WERI-Rb-1 (cell line): ENCODE measurements at regions not wholly inside any gene's neighbourhood (a gene's known extent, or its start where the extent isn't known, plus 50 kb on each side); places are given as distances from the start of the nearest gene placed in this dataset.

ENCODE experiments used
- DNase-seq: peaks from one replicate; pipeline ENCODE4 v3.0.0-alpha.2; 2020
- H3K27ac ChIP-seq: fragments of 250-450 bp; sonication (Bioruptor Pico); 2 replicates; pipeline ENCODE4 v1.5.1; 2020; ENCODE audit warnings: mild to moderate bottlenecking, moderate library complexity
- H3K27me3 ChIP-seq: fragments of 250-450 bp; sonication (Bioruptor Pico); 2 replicates; pipeline ENCODE4 v1.5.1; 2021; ENCODE audit warnings: mild to moderate bottlenecking, low read depth, moderate library complexity; ENCODE audit not compliant: insufficient read depth, severe bottlenecking
- H3K36me3 ChIP-seq: fragments of 250-450 bp; sonication (Bioruptor Pico); 2 replicates; pipeline ENCODE4 v1.5.1; 2020; ENCODE audit warnings: mild to moderate bottlenecking, moderate library complexity
- H3K4me3 ChIP-seq: 2 replicates; pipeline ENCODE4 v1.5.1; 2011; ENCODE audit warnings: low read depth, mild to moderate bottlenecking, control low read depth, low read length
- H3K9me3 ChIP-seq: fragments of 250-450 bp; sonication (Bioruptor Pico); 2 replicates; pipeline ENCODE4 v1.5.1; 2021; ENCODE audit warnings: mild to moderate bottlenecking, moderate library complexity; ENCODE audit not compliant: severe bottlenecking
- TF ChIP-seq, protein P1 (sequence below): IDR thresholded peaks from 2 replicates; pipeline ENCODE4 v1.5.1; 2011; ENCODE audit warnings: low read depth, mild to moderate bottlenecking, control low read depth, inconsistent platforms, low read length

DNA sequence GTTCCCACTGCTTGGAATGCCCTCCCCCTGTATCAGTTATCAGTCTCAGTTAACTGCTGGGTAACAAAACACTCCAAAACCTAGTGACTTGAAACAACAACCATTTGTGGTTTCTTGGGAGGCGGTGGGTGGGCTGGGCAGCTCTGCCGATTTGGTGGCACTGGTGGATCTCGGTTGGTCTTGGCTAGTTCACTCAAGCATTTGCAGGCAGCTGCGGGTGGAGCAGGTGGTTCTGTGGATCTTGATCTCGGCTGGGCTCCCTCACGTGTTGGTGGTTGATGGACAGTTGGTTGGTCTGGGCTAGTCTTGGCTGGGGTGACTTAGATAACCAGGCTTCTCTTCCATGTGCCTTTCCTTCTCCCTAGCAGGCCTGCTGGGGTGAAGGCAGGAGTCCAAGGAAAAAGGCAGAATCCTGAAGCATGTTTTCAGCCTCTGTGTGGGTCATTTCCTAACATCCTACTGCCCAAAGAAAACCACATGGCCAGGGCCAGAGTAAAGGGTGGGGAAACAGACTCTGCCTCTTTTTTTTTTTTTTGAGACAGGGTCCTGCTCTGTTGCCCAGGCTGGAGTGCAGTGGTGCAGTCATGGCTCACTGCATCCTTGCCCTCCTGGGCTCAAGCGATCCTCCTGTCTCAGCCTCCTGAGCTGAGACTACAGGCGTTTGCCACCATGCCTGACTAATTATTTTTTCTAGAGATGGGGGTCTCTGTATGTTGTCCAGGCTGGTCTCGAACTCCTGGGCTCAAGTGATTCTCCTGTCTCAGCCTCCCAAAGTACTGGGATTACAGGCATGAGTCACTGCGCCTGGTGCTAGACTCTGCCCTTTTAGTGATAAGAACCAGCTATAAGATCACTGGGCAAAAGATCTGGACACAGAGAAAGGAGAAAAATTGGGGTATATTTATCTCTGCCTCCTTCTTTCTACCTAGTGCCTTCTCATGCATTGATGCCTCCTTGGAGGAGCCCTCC is 183.7 kb downstream of the RGS3 start:
- peaks cover 6% of the 10 kb centered on the region for H3K9me3 ChIP-seq
- H3K36me3 ChIP-seq: no peaks in the 10 kb centered on the region
- TF ChIP-seq, protein P1, sequence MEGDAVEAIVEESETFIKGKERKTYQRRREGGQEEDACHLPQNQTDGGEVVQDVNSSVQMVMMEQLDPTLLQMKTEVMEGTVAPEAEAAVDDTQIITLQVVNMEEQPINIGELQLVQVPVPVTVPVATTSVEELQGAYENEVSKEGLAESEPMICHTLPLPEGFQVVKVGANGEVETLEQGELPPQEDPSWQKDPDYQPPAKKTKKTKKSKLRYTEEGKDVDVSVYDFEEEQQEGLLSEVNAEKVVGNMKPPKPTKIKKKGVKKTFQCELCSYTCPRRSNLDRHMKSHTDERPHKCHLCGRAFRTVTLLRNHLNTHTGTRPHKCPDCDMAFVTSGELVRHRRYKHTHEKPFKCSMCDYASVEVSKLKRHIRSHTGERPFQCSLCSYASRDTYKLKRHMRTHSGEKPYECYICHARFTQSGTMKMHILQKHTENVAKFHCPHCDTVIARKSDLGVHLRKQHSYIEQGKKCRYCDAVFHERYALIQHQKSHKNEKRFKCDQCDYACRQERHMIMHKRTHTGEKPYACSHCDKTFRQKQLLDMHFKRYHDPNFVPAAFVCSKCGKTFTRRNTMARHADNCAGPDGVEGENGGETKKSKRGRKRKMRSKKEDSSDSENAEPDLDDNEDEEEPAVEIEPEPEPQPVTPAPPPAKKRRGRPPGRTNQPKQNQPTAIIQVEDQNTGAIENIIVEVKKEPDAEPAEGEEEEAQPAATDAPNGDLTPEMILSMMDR: no peak
- no peak for DNase-seq
- H3K4me3 ChIP-seq: no peak overlapping the region
- no peaks in the 10 kb centered on the region for H3K27me3 ChIP-seq
- H3K27ac ChIP-seq: no peak overlapping the region

DNA sequence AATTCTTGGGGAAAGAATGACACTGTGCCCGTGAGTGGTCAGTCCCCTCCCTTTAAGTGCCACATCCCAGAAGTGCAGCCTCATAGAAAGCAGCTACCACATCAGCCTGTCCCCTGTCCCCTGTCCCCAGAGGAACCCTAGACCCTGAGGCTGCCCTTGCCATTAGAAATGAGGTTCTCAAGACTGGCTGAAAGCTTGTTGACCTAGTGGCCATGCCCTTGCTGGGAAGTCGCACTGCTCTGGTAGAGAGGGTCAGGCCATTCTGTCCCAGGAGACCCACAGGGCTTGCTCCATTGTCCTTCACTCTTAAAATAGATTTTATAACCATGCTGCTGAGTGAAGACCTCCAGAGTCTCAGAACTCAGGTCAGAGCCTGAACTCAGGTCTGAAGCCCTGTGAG is 184.5 kb downstream of the RGS3 start:
- Histone ChIP-seq H3K4me3 (no peak overlapping the region), H3K9me3 (peaks cover 4% of the 10 kb centered on the region), H3K36me3 (no peaks in the 10 kb centered on the region), H3K27me3 (no peaks in the 10 kb centered on the region), H3K27ac (no peak overlapping the region)
- TF ChIP-seq, protein P1: no peak
- no peak for DNase-seq

DNA sequence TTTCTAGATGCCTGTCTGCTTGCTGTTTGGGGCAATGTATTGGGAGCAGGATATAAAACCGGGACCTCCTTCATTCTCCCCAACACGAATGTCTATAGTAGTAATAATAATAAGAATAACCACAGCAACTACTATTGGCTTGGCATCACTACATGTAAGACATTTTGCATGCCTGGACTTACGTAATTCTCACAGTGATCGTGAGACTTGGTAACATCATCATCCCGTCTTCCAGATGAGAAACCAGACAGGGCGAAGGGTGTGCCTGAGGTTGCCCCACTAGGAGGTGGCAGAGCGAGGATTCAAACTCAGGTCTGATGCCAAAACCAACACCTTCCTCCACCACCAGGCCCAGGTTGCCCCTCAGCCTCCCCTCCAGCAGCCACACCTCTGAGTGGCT is 185.1 kb downstream of the RGS3 start:
- TF ChIP-seq, protein P1: no peak
- H3K9me3 ChIP-seq: no peaks in the 10 kb centered on the region
- no peak overlapping the region for H3K4me3 ChIP-seq
- no peaks in the 10 kb centered on the region for H3K36me3 ChIP-seq
- H3K27ac ChIP-seq: no peak overlapping the region
- no peak for DNase-seq
- no peaks in the 10 kb centered on the region for H3K27me3 ChIP-seq

DNA sequence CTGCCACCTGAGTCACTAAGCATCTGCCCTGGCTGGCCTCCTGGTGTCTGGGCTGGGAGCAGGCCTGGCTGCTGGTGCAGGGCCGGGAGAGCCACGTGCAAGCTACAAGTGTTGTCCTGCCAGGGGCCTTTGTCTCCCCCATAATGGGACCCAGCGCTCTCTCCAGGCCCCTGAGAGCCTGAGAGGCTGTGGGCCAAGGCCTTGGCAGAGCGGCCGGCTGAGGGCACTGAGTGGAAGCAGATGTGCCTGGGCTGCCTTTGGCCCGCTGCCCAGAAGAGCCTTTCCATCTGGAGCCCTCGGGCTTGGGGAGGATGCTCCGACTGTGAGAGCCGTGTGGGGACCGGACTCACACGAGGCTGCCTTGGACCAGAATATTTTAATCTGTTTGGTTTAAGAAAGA is 185.5 kb downstream of the RGS3 start:
- H3K27ac ChIP-seq: no peak overlapping the region
- no peaks in the 10 kb centered on the region for H3K27me3 ChIP-seq
- H3K4me3 ChIP-seq: no peak overlapping the region
- H3K36me3 ChIP-seq: no peaks in the 10 kb centered on the region
- TF ChIP-seq, protein P1: no peak
- DNase-seq: no peak
- H3K9me3 ChIP-seq: no peaks in the 10 kb centered on the region

DNA sequence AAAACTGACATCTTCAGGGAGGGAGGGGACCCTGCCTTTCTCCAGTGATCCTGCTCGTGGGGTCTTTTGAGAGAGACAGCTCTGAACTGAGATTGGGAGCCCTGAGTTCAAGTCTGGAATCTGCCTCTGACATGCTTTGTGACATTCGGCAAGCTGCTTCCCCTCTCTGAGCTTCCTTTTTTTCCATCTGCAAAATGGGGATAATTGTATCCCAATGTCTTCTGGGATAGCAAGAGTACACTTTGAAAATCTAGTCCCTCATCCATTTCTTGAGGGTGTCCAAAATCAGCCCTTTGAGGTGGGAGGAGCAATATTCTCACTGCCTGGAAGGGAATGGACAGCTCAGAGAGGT is 186.3 kb downstream of the RGS3 start:
- no peaks in the 10 kb centered on the region for H3K36me3 ChIP-seq
- no peaks in the 10 kb centered on the region for H3K27me3 ChIP-seq
- TF ChIP-seq, protein P1: no peak
- H3K9me3 ChIP-seq: no peaks in the 10 kb centered on the region
- H3K27ac ChIP-seq: no peak overlapping the region
- no peak overlapping the region for H3K4me3 ChIP-seq
- DNase-seq: no peak
